MCF 10A (cell line): ENCODE measurements at regions not wholly inside any gene's neighbourhood (a gene's known extent, or its start where the extent isn't known, plus 50 kb on each side); places are given as distances from the start of the nearest gene placed in this dataset.

Experiments
- BruUV-seq: library from RNA; stranded (reverse); fragments of 400-500 nt; replicated peaks from 2 replicates; lab custom pipeline; 2021; lab: Mats Ljungman, UMichigan
- CTCF ChIA-PET: fragments of 300-600 bp; sonication (Branson Sonifier 250); formaldehyde crosslinking; extraction: SDS; loops from one replicate; lab custom pipeline; 2021; ENCODE audit warnings: antibody characterized with exemption, inconsistent platforms; lab: Yijun Ruan, JAX
- POLR2A ChIA-PET: fragments of 300-600, 350-650 bp; sonication (Branson Sonifier 250); formaldehyde crosslinking; extraction: SDS; loops from one replicate; lab custom pipeline; 2020; ENCODE audit warnings: antibody characterized with exemption, inconsistent platforms; lab: Yijun Ruan, JAX
- DNase-seq: peaks from one replicate; pipeline ENCODE4 v3.0.0-alpha.2; 2018; ENCODE audit not compliant: unreplicated experiment
- H3K27ac Mint-ChIP-seq: one replicate; pipeline ENCODE4 v1.8.0; 2022; ENCODE audit warnings: mild to moderate bottlenecking, low read depth, mixed read lengths; ENCODE audit not compliant: unreplicated experiment
- H3K27me3 Mint-ChIP-seq: one replicate; pipeline ENCODE4 v1.8.0; 2022; ENCODE audit warnings: mixed read lengths; ENCODE audit not compliant: insufficient read depth, unreplicated experiment
- H3K36me3 Mint-ChIP-seq: one replicate; pipeline ENCODE4 v1.8.0; 2022; ENCODE audit warnings: mild to moderate bottlenecking, moderate library complexity, mixed read lengths; ENCODE audit not compliant: insufficient read depth, unreplicated experiment
- H3K4me1 Mint-ChIP-seq: one replicate; pipeline ENCODE4 v1.8.0; 2022; ENCODE audit warnings: mixed read lengths; ENCODE audit not compliant: insufficient read depth, unreplicated experiment
- H3K4me3 Mint-ChIP-seq: one replicate; pipeline ENCODE4 v1.8.0; 2022; ENCODE audit warnings: mild to moderate bottlenecking, moderate library complexity, mixed read lengths; ENCODE audit not compliant: unreplicated experiment
- H3K9me3 Mint-ChIP-seq: one replicate; pipeline ENCODE4 v1.8.0; 2022; ENCODE audit warnings: mixed read lengths; ENCODE audit not compliant: unreplicated experiment
- CTCF ChIP-seq: fragments of 200-600 bp; IDR thresholded peaks from one replicate; pipeline ENCODE4 v1.8.0; 2022; ENCODE audit warnings: antibody characterized with exemption, mild to moderate bottlenecking; ENCODE audit not compliant: unreplicated experiment
- intact Hi-C: fragments of 100-400 bp; cut with micrococcal nuclease; formaldehyde crosslinking; loops from 2 replicates; pipeline ENCODE4 v1.14.1; 2022

- ChIA-PET CTCF (no interaction called here), POLR2A (no interaction called here)
- Mint-ChIP-seq H3K27me3 (no peaks in the 10 kb centered on the region), H3K4me3 (no peak overlapping the region), H3K36me3 (no peaks in the 10 kb centered on the region), H3K27ac (no peak overlapping the region), H3K4me1 (no peaks in the 10 kb centered on the region), H3K9me3 (no peaks in the 10 kb centered on the region)
- no TSS peak for BruUV-seq
- intact Hi-C loops, result no loop called here
- no peak for TF ChIP-seq CTCF
- no peak for DNase-seq
Measured at GRCh38 chr3:134709076-134709475, 58.3 kb upstream of the KY start.

GRCh38 chr3:134709561-134710312 is 58.9 kb upstream of the KY start:
- no peak for TF ChIP-seq CTCF
- Mint-ChIP-seq H3K27me3 (no peaks in the 10 kb centered on the region), H3K36me3 (no peaks in the 10 kb centered on the region), H3K27ac (no peak overlapping the region), H3K4me3 (no peak overlapping the region), H3K4me1 (no peaks in the 10 kb centered on the region), H3K9me3 (no peaks in the 10 kb centered on the region)
- POLR2A ChIA-PET, result no interaction called here
- CTCF ChIA-PET, result no interaction called here
- intact Hi-C loops, result no loop called here
- DNase-seq, result no peak
- BruUV-seq, result no TSS peak

GRCh38 chr3:134710313-134710680 is 59.5 kb upstream of the KY start:
- H3K4me3 Mint-ChIP-seq, result no peak overlapping the region
- no peak for TF ChIP-seq CTCF
- H3K36me3 Mint-ChIP-seq, result no peaks in the 10 kb centered on the region
- intact Hi-C loops, result no loop called here
- no peaks in the 10 kb centered on the region for H3K27me3 Mint-ChIP-seq
- POLR2A ChIA-PET, result no interaction called here
- BruUV-seq, result no TSS peak
- DNase-seq, result no peak
- no peak overlapping the region for H3K27ac Mint-ChIP-seq
- no peaks in the 10 kb centered on the region for H3K4me1 Mint-ChIP-seq
- no peaks in the 10 kb centered on the region for H3K9me3 Mint-ChIP-seq
- CTCF ChIA-PET, result no interaction called here

GRCh38 chr3:134711284-134711683 is 60.5 kb upstream of the KY start:
- POLR2A ChIA-PET, result no interaction called here
- Mint-ChIP-seq H3K36me3 (no peaks in the 10 kb centered on the region), H3K4me3 (no peak overlapping the region), H3K27ac (no peak overlapping the region), H3K27me3 (peaks cover under 1% of the 10 kb centered on the region), H3K9me3 (no peaks in the 10 kb centered on the region), H3K4me1 (no peaks in the 10 kb centered on the region)
- no peak for TF ChIP-seq CTCF
- DNase-seq, result peak; percentile 8
- no TSS peak for BruUV-seq
- CTCF ChIA-PET, result no interaction called here
- intact Hi-C loops, result no loop called here
